CD4-positive, alpha-beta T cell (primary cell): ENCODE measurements at regions not wholly inside any gene's neighbourhood (a gene's known extent, or its start where the extent isn't known, plus 50 kb on each side); places are given as distances from the start of the nearest gene placed in this dataset.

ENCODE experiments used
- ATAC-seq: fragments of 200-7000 bp; cut with Tn5 transposase; one replicate; pipeline ENCODE4 v1.10.0; 2022; ENCODE audit warnings: mild to moderate bottlenecking; ENCODE audit not compliant: poor library complexity
- CTCF ChIA-PET: fragments of 350-600 bp; sonication (Branson Sonifier 250); formaldehyde crosslinking; loops from one replicate; lab custom pipeline; 2021; ENCODE audit warnings: antibody characterized with exemption, inconsistent platforms; lab: Charles Lee
- POLR2A ChIA-PET: fragments of 350-600 bp; sonication (Branson Sonifier 250); formaldehyde crosslinking; loops from one replicate; lab custom pipeline; 2021; ENCODE audit warnings: antibody characterized with exemption, inconsistent platforms; lab: Charles Lee
- DNase-seq, 14 experiments: peaks; one replicate each; pipeline ENCODE4 v3.0.0-alpha.2; 2013 to 2020; ENCODE audit warnings: mixed read lengths in 2 of 14
- H3K27ac ChIP-seq, 2 donors: one replicate each; pipeline versions ENCODE4 v1.5.1 to v1.7.0; 2013; ENCODE audit warnings: low read length in 2 of 2, low read depth in 1 of 2, mild to moderate bottlenecking in 1 of 2
- H3K27me3 ChIP-seq, 2 experiments: 1 replicate in 1 of 2; 2 replicates in 1 of 2; pipeline versions ENCODE4 v1.6.1 to v1.7.0; 2013; ENCODE audit warnings: low read length in 2 of 2, control low read depth in 1 of 2, mild to moderate bottlenecking in 1 of 2, moderate library complexity in 1 of 2; ENCODE audit not compliant: insufficient read depth in 2 of 2, control insufficient read depth in 1 of 2
- H3K36me3 ChIP-seq: one replicate; pipeline ENCODE4 v1.6.1; 2013; ENCODE audit warnings: low read length, control low read depth; ENCODE audit not compliant: insufficient read depth
- H3K4me1 ChIP-seq: one replicate; pipeline ENCODE4 v1.6.1; 2013; ENCODE audit warnings: low read length, control low read depth; ENCODE audit not compliant: insufficient read depth
- H3K4me3 ChIP-seq: one replicate; pipeline ENCODE4 v1.5.1; 2013; ENCODE audit warnings: mild to moderate bottlenecking, low read length, moderate library complexity
- H3K9me3 ChIP-seq, 2 experiments: 1 replicate in 1 of 2; 2 replicates in 1 of 2; pipeline versions ENCODE4 v1.6.1 to v1.7.0; 2013; ENCODE audit warnings: low read length in 2 of 2, mild to moderate bottlenecking in 2 of 2, control low read depth in 1 of 2, moderate library complexity in 1 of 2; ENCODE audit not compliant: control insufficient read depth in 1 of 2, insufficient read depth in 1 of 2
- H3K27ac Mint-ChIP-seq: one replicate; pipeline ENCODE4 v1.8.0; 2020; ENCODE audit warnings: mixed read lengths
- H3K27me3 Mint-ChIP-seq: one replicate; pipeline ENCODE4 v1.8.0; 2021; ENCODE audit warnings: mixed read lengths
- H3K36me3 Mint-ChIP-seq: one replicate; pipeline ENCODE4 v1.8.0; 2021; ENCODE audit warnings: low read depth, mixed read lengths
- H3K4me1 Mint-ChIP-seq: one replicate; pipeline ENCODE4 v1.8.0; 2021; ENCODE audit warnings: low read depth, mixed read lengths
- H3K4me3 Mint-ChIP-seq: one replicate; pipeline ENCODE4 v1.8.0; 2020; ENCODE audit warnings: mild to moderate bottlenecking, mixed read lengths
- H3K9me3 Mint-ChIP-seq: one replicate; pipeline ENCODE4 v1.8.0; 2020; ENCODE audit warnings: mixed read lengths
- CTCF ChIP-seq: fragments of 200-600 bp; IDR thresholded peaks from one replicate; pipeline ENCODE4 v1.8.0; 2022; ENCODE audit warnings: antibody characterized with exemption, mild to moderate bottlenecking
- intact Hi-C, 2 experiments: fragments of 100-400 bp; cut with DNase I in 1 of 2; cut with micrococcal nuclease in 1 of 2; formaldehyde crosslinking; loops; one replicate each; pipeline versions ENCODE4 v1.15.1 to v1.9.0; 2023 to 2025; cut with DNase I, micrococcal nuclease

DNA sequence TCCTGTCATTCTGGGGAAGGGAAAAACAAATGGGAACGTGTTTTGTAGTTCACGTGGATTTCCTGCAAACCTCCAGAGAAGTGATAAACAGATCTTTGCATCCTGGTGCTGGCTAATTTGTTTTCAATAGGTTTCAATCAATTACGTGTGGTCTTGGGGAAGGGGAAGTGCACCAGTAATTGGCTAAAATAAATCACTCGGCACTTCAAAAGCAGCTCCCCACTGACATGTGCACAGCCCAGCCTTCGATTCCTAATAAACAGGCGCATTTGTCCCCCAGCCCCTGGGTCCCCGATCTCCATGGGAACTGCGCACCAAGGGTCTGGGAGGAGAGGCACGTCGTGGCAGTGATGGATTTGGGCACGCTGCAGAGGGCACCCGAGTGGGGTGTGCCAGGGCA, 112.9 kb upstream of the GSE1 start:
- no peaks in the 10 kb centered on the region for H3K36me3 Mint-ChIP-seq
- CTCF ChIA-PET: no interaction called here

GRCh38 chr16:85501900-85502299, 111.2 kb upstream of the GSE1 start:
- Histone ChIP-seq H3K4me1 (no peaks in the 10 kb centered on the region), H3K9me3 (no peaks in the 10 kb centered on the region), H3K27me3 (no peaks in the 10 kb centered on the region), H3K27ac (no peak overlapping the region), H3K4me3 (no peak overlapping the region), H3K36me3 (no peaks in the 10 kb centered on the region)
- H3K9me3 Mint-ChIP-seq: no peaks in the 10 kb centered on the region
- H3K4me3 Mint-ChIP-seq: no peak overlapping the region
- ATAC-seq: no peak
- H3K27me3 Mint-ChIP-seq: no peaks in the 10 kb centered on the region
- intact Hi-C loops: no loop called here
- H3K4me1 Mint-ChIP-seq: no peaks in the 10 kb centered on the region
- DNase-seq: no peak
- H3K27ac Mint-ChIP-seq: no peak overlapping the region
- no peak for TF ChIP-seq CTCF
- POLR2A ChIA-PET: no interaction called here
- CTCF ChIA-PET: no interaction called here
- H3K36me3 Mint-ChIP-seq: no peaks in the 10 kb centered on the region

More for the DNA sequence above, 112.9 kb upstream of the GSE1 start:
- Histone ChIP-seq H3K27me3 (no peaks in the 10 kb centered on the region), H3K27ac (no peak overlapping the region), H3K36me3 (no peaks in the 10 kb centered on the region), H3K4me1 (no peaks in the 10 kb centered on the region), H3K4me3 (no peak overlapping the region), H3K9me3 (no peaks in the 10 kb centered on the region)
- H3K27ac Mint-ChIP-seq: no peak overlapping the region
- ATAC-seq (no peak), DNase-seq (no peak)
- TF ChIP-seq CTCF: no peak
- intact Hi-C loops: no loop called here
- H3K4me1 Mint-ChIP-seq: no peaks in the 10 kb centered on the region
- POLR2A ChIA-PET: no interaction called here
- H3K4me3 Mint-ChIP-seq: no peak overlapping the region
- H3K9me3 Mint-ChIP-seq: no peaks in the 10 kb centered on the region
- no peaks in the 10 kb centered on the region for H3K27me3 Mint-ChIP-seq

DNA sequence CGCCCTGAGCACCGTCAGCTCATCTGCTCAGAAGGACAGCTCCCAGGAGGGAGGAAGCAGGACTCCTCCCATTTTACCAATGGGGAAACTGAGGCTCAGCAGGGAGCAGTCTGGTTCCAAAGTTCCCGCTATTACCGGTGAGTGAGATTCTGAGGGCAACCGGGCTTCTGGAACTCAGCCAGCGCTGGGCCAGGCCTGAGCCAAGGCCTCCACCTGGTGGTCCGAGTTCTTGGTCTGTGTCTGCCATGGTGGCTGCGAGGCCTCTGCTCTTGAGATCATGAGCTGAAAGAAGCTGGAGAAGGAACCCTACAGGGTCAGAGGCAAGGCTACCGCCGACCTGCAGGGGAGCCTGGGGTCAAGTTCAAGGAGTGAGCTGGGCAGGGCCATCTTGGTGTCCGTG, 110.8 kb upstream of the GSE1 start:
- Histone ChIP-seq H3K36me3 (no peaks in the 10 kb centered on the region), H3K27ac (no peak overlapping the region), H3K27me3 (no peaks in the 10 kb centered on the region), H3K4me1 (no peaks in the 10 kb centered on the region), H3K4me3 (no peak overlapping the region), H3K9me3 (no peaks in the 10 kb centered on the region)
- no peaks in the 10 kb centered on the region for H3K27me3 Mint-ChIP-seq
- no peak for ATAC-seq
- intact Hi-C loops: no loop called here
- CTCF ChIA-PET: no interaction called here
- no peak overlapping the region for H3K27ac Mint-ChIP-seq
- H3K4me3 Mint-ChIP-seq: no peak overlapping the region
- no peaks in the 10 kb centered on the region for H3K36me3 Mint-ChIP-seq
- DNase-seq: no peak
- H3K4me1 Mint-ChIP-seq: no peaks in the 10 kb centered on the region
- H3K9me3 Mint-ChIP-seq: no peaks in the 10 kb centered on the region
- no peak for TF ChIP-seq CTCF
- POLR2A ChIA-PET: no interaction called here
